ENCODE measurements at regions not wholly inside any gene's neighbourhood (a gene's known extent, or its start where the extent isn't known, plus 50 kb on each side); places are given as distances from the start of the nearest gene placed in this dataset.
"Not testable (repeated sequence)": the region's sequence is repeated elsewhere in the genome, so short reads cannot be mapped to it uniquely, and the experiment has no call there.

DNA sequence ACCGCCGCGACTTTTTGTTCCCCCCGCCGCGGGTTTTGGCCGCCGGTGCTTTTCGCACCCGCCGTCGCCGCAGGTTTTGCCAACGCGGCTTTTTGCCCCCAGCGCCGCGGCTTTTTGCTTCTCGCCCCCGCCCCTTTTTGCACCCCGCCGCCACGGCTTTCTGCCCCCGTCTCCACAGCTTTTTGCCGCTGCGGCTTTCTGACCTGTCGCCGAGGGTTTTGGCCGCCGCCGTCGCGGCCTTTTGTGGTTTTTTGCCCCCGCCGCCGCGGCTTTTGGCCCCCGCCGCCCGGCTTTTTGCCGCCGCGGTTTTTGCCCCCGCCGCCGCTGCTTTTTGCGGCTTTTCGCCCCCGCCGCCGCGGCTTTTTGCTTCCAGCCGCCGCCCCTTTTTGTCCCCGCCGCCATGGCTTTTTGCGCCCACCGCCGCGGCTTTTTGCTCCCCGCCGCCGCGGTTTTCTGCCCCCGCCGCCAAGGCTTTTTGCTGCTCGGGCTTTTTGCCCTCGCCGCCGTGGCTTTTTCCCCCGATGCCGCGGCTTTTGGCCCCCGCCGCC, 151.1 kb downstream of the KCNJ18 start:
- H3K4me3 Mint-ChIP-seq, result no peak overlapping the region
- peaks cover 6% of the 10 kb centered on the region for H3K9me3 Mint-ChIP-seq
- no peak for DNase-seq
- ChIA-PET POLR2A (no interaction called here), CTCF (no interaction called here)
- no peak for ATAC-seq (ENCODE audit: low read depth)
- TF ChIP-seq, protein P1, sequence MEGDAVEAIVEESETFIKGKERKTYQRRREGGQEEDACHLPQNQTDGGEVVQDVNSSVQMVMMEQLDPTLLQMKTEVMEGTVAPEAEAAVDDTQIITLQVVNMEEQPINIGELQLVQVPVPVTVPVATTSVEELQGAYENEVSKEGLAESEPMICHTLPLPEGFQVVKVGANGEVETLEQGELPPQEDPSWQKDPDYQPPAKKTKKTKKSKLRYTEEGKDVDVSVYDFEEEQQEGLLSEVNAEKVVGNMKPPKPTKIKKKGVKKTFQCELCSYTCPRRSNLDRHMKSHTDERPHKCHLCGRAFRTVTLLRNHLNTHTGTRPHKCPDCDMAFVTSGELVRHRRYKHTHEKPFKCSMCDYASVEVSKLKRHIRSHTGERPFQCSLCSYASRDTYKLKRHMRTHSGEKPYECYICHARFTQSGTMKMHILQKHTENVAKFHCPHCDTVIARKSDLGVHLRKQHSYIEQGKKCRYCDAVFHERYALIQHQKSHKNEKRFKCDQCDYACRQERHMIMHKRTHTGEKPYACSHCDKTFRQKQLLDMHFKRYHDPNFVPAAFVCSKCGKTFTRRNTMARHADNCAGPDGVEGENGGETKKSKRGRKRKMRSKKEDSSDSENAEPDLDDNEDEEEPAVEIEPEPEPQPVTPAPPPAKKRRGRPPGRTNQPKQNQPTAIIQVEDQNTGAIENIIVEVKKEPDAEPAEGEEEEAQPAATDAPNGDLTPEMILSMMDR (IDR thresholded peaks at IDR 0.05), result no peak
- intact Hi-C loops (cut with micrococcal nuclease), result no loop called here
- H3K4me1 Mint-ChIP-seq, result no peaks in the 10 kb centered on the region
- no peaks in the 10 kb centered on the region for H3K36me3 Mint-ChIP-seq (ENCODE audit: low read depth)
- H3K27ac Mint-ChIP-seq, result no peak overlapping the region
- no peaks in the 10 kb centered on the region for H3K27me3 Mint-ChIP-seq

DNA sequence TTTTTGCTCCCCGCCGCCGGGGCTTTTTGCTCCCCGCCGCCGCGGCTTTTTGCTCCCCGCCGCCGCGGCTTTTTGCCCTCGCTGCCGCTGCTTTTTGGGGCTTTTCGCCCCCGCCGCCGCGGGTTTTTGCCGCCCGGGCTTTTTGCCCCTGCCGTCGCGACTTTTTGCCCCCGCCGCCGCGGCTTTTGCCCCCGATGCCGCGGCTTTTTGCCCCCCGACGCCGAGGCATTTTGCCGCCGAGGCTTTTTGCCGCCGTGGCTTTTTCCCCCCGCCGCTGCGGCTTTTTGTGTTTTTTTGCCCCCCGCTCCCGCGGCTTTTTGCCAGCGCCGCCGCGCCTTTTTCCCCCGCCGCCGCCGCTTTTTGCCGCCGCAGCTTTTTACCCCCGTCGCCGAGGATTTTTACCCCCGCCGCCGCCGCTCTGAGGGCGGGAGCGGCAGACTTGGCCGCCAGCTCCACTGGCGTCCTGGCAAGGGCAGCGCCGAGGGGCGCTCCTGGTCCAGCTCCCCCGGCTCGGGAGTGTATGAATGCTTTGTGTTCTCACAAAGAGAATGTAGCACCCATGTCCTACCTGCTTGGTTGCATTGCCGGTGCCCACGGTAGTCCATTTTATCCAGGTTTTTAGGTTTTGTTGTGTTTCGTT, 151.7 kb downstream of the KCNJ18 start:
- no peak for DNase-seq
- Mint-ChIP-seq H3K27ac (no peak overlapping the region), H3K27me3 (no peaks in the 10 kb centered on the region), H3K9me3 (peaks cover 6% of the 10 kb centered on the region), H3K36me3 (ENCODE audit: low read depth) (no peaks in the 10 kb centered on the region), H3K4me3 (no peak overlapping the region), H3K4me1 (no peaks in the 10 kb centered on the region)
- TF ChIP-seq, protein P1 (IDR thresholded peaks at IDR 0.05), result no peak
- ChIA-PET CTCF (no interaction called here), POLR2A (no interaction called here)
- intact Hi-C loops (cut with micrococcal nuclease), result no loop called here
- ATAC-seq (ENCODE audit: low read depth), result no peak

DNA sequence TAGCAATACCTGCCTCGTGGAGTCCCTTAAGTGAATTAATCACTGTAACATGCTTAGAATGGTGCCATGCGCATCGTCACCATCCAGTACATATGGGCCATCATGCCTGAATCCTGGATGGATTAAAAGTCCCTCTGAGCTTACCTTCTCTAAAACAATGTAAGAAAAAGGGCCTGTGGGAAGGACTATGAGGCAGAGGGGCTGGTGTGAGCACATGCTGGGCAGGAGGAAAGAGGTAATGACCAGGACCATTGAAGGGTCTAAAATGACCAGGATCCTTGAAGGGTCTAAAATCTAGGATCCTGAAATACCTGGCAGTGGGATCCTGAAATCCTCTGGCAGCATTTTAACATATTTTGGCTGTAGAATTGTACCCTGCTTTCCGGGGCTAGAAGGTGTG, 156.2 kb downstream of the KCNJ18 start:
- DNase-seq; CTCF ChIA-PET; POLR2A ChIA-PET; H3K4me1 Mint-ChIP-seq; H3K9me3 Mint-ChIP-seq; H3K36me3 Mint-ChIP-seq (ENCODE audit: low read depth); ATAC-seq (ENCODE audit: low read depth); H3K27me3 Mint-ChIP-seq; H3K4me3 Mint-ChIP-seq; intact Hi-C loops (cut with micrococcal nuclease); H3K27ac Mint-ChIP-seq: not testable (repeated sequence)

DNA sequence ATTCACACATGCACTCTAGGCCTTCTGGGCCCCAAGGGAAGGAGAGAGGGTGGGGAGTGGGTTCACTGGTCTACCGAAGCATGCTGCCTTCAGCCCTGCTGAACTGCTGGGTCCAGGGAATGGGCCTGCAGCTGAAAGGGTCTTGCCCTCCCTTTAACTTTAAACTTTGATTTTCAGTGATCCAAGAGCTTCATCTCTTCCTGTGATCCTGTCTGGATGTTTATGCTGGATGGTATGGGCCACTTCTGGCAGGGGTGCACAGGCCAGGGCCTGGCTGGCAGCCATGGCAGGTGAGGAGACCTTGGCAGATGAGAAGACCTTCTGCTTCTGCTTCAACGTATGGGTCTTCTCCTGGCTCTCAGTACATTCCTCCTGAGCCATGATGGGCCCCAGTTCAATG, 156.7 kb downstream of the KCNJ18 start:
- H3K27me3 Mint-ChIP-seq; ATAC-seq (ENCODE audit: low read depth); intact Hi-C loops (cut with micrococcal nuclease); POLR2A ChIA-PET; H3K27ac Mint-ChIP-seq; CTCF ChIA-PET; H3K4me1 Mint-ChIP-seq; H3K9me3 Mint-ChIP-seq; H3K36me3 Mint-ChIP-seq (ENCODE audit: low read depth); DNase-seq; H3K4me3 Mint-ChIP-seq: not testable (repeated sequence)

DNA sequence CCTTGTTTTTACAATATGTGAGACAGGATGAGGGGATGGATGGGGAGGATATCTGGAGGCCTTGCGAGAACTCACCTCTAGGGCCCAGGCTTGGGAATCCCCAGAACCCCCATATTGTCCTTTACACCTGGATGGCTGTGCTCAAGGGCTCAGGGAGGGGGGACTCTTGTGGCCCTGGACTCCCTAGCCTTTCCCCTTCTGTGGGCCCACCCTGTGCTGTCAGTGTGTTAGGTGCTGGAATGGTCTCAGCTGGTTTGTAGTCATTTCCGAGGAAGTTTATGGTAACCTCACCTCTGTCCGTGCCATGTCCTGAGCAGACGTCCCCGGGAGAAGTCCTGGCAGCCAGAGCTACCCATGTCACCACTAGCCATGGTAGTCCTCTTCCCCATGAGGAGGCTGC, 158.3 kb downstream of the KCNJ18 start:
- CTCF ChIA-PET; H3K27ac Mint-ChIP-seq; DNase-seq; H3K4me3 Mint-ChIP-seq; H3K4me1 Mint-ChIP-seq; intact Hi-C loops (cut with micrococcal nuclease); ATAC-seq (ENCODE audit: low read depth); H3K9me3 Mint-ChIP-seq; H3K36me3 Mint-ChIP-seq (ENCODE audit: low read depth); POLR2A ChIA-PET; H3K27me3 Mint-ChIP-seq: not testable (repeated sequence)
